GM20000 (cell line): ENCODE measurements at regions not wholly inside any gene's neighbourhood (a gene's known extent, or its start where the extent isn't known, plus 50 kb on each side); places are given as distances from the start of the nearest gene placed in this dataset.

Source experiments
- DNase-seq: peaks from one replicate; pipeline ENCODE4 v3.0.0; 2012; ENCODE audit warnings: low spot score
- CTCF ChIP-seq: IDR thresholded peaks from 2 replicates; pipeline ENCODE4 v1.5.1; 2012; ENCODE audit warnings: mild to moderate bottlenecking, control low read depth; ENCODE audit errors: extremely low read depth, missing control alignments

- DNase-seq, result no peak
- TF ChIP-seq CTCF, result no peak
Observed at GRCh38 chr11:134737563-134738510, 325.8 kb upstream of the B3GAT1 start.

- DNase-seq, result no peak
- no peak for TF ChIP-seq CTCF
Observed at GRCh38 chr11:134736251-134736947, 324.4 kb upstream of the B3GAT1 start.

- no peak for DNase-seq
- TF ChIP-seq CTCF, result no peak
Observed at GRCh38 chr11:134734894-134735293, 322.9 kb upstream of the B3GAT1 start.

- no peak for TF ChIP-seq CTCF
- DNase-seq, result no peak
Observed at GRCh38 chr11:134734141-134734845, 322.3 kb upstream of the B3GAT1 start.

GRCh38 chr11:134733646-134734045 lies 321.6 kb upstream of the B3GAT1 start:
- TF ChIP-seq CTCF, result no peak
- no peak for DNase-seq

GRCh38 chr11:134731213-134731961 lies 319.3 kb upstream of the B3GAT1 start:
- no peak for TF ChIP-seq CTCF
- no peak for DNase-seq
